OCI-M2 (cell line): ENCODE measurements at regions not wholly inside any gene's neighbourhood (a gene's known extent, or its start where the extent isn't known, plus 50 kb on each side); places are given as distances from the start of the nearest gene placed in this dataset.

ENCODE experiments used
- DNase-seq: peaks from one replicate; lab custom pipeline; 2025; ENCODE audit not compliant: unreplicated experiment; lab: John Stamatoyannopoulos, UW

DNA sequence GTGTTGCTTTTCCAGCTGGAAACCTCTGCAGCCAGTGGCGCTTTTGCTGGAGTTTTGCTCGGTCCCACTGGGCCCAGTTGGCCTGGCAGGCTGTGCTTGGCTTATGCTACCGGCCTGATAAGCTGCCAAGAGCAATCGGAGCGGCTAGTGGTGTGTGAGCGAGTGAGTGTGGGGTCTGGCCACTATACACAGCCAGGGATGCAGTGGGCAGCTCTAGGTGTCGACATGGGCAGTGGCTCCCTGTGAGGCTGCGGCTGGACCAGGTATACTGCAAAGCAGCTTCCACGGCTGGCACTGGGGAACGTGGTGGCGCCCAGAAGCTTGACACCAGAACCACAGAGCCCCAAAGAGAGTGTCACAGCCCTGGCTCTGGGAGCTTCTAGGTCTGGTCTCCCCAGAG, 996.5 kb downstream of the GRIK2 start:
- no peak for DNase-seq

DNA sequence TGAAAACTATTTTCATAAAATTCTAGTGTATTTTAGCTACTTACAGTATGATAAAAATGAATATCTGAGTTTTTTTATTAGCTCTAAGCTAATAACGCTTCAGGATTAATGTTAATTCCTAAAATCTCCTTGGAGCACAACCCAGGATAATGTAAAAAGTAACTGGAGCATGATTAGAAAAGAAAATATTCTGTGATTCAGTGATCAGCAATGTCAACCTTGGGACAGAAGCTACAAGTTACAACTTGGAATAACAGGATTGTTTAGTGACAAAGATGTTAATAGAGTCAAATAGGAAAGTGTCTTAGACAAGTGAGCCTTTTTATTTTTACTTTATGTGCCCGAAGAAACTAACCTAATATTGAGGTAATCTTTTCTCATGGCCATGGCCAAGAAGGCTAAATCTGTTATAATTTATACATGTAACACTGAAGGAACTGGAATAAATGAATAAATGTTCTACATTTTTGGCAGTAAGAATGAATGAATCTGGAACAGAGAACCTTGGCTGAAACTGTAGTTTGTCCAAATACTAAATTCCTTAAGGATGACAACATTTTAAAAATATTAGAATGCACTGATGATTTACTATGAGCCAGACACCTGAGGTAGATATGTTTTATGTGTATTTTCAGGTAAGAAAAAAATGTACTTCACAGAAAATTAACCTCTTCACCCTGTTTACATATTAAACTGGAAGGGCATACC, 994.0 kb downstream of the GRIK2 start:
- no peak for DNase-seq

DNA sequence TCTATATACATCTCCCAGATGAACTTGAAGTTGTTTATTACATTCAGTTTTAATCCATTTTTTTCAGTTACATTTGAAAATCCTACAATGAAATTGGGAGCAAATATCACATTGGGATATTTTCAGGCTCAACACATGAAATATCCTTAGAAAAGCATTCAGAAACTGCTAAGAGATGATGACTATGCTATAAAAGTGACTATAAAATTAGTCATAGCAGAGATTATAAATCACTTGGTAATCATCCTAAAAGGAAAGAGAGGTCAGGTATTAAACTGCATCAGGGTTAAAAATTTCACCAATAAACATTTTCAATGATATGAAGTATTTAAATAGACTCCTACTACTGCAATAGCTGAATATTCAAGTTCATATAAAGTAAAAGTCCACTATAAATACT, 987.7 kb downstream of the GRIK2 start:
- no peak for DNase-seq

DNA sequence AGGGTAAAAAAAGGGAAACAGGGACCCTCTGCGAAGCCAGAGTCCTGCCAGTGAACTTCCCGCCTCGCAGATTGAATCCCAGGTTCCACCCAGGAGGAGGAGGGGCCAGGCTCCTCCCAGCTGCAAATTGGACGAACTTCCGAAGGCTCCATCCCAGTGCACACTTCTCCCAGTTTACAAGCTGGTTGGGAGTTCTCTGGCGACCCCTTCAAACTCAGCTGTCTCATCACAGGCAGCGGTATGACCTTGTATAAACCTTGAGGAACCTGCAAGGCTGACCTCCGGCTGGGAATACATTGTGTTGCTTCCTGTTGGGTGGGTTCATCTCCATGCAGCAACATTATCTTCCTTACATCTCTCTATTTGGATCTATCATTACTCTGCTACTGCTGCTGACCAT, 962.7 kb downstream of the GRIK2 start:
- no peak for DNase-seq

DNA sequence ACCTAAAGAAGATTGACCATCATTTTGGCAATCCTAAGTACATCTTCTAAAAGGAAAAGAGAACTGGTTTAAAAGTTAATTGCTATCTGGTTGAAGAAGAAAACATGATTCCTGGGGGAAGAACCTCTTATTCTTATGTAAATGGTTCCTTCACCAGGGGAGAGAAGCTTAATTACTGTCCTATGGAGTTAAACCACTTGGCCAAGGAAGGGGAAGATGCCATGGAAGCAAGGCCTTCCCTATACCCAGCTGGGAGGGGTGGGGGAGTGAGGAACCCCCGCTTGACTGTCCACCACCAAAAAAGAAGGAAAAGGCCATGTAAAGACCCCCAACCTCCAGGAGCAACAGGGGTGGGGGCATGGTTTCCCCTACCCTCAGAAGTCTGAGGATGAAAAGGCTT, 962.1 kb downstream of the GRIK2 start:
- DNase-seq: no peak

DNA sequence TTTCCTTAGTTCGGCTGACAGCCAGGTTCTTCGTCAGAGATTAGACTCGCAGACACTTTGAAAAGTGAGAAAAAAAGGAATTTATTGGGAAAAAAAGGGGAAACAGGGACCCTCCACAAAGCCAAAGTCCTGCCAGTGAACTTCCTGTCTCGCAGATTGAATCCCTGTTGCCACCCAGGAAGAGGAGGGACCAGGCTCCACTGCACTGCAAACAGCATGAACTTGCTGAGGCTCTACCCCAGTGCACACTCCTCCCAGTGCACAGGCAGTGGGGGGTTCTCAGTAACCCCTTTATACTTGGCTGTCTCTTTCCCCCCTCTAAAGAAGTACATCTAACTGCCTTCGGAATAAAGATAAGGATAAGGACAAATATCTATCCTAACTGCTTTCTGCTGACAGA, 959.0 kb downstream of the GRIK2 start:
- DNase-seq: no peak

DNA sequence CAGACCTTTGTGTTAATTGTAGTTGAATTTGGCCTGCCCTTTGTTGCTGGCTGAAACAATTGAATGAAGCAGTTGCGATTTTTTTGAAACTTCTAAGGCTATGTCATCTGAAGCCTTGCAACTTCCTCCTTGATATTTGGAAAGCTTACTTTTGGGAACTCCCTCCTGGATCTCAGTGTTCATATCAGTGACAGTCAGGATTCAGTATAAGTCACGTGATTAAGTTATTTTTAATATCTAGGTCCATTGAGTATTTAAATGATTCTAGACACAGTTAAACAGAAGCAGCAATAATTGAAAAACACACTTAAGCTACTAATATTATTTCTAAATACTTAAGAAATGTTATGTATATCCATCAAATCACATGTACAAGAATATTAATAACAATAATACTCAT, 951.3 kb downstream of the GRIK2 start:
- DNase-seq: no peak

DNA sequence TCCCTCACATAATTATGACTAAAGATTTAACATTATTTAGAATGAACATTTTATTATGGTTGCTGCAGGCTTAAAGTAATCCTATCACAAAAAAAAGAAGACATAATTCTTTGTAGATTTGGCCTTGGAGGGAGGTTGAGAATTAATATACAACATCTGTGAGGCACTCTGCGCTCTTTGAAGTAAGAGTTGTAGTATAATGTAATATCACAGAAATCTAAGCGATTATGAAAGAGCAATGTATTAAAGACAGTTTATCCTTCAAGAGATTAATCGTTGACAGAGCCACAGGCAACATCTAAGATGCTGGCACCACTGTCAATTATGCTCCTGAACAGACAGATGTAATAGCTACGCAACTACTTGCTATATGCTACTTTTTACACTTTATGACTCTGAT, 946.8 kb downstream of the GRIK2 start:
- DNase-seq: no peak

DNA sequence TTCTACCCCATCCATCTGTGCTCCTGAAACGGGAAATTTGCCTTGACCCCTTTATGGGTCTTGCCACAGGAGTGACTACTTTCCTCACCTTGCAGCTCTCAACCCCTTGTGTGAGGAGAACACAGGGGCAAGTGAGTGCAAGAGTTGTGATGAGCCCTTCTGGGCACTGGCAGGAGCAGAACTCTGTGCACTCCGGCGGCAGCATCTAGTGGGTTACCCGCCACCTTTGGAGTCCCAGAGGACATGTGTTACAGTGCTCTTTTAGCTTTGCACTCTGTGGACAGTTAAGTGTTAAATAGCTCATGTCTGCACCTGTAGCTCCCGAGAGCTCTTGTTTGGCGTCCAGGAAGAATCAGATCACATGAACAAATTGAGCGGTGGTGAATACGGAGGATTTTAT, 940.2 kb downstream of the GRIK2 start:
- no peak for DNase-seq

DNA sequence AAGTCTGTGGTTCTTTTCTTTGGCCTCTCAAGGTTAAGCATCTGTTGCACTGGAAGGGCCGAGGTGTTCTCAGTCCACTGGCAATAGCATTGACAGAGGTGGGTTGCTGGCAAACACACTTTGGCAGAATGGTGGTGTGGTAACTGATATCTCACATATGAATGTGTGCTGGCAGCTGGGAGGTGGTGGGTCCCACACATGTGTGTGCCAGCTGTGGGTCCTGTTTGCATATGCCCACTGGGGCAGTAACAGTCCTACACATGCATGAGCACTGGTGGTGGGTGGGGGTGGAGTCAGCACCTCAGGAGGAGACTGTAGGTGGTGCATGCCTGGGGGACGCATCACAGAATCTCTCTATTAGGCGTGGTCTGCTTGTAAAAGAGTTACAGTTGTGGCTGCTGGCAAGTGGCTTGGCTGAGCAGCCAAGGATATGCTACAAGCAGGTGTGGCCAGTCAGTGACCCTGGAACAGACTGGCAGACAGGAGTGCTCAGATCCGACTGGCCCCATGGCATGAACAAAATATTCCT, 934.3 kb downstream of the GRIK2 start:
- no peak for DNase-seq

DNA sequence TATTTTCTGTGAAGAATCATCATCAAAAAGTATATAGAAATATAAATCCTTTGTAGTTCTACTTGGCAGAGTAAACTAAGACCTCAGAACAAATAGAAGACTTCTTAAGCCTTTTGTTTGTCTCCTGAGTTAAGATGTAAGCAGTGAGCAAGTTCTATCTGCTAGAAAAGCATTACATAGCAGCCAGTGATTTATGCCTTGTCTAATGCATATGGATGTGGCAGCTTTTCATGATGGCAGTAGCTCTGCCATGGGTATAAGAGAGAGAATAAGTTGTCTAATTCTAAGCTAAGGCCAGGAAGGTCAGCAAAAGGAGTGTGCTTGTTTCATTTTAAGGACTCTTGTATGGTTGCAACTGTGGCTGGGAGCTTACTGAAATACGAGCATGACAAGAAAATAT, 920.2 kb downstream of the GRIK2 start:
- no peak for DNase-seq

DNA sequence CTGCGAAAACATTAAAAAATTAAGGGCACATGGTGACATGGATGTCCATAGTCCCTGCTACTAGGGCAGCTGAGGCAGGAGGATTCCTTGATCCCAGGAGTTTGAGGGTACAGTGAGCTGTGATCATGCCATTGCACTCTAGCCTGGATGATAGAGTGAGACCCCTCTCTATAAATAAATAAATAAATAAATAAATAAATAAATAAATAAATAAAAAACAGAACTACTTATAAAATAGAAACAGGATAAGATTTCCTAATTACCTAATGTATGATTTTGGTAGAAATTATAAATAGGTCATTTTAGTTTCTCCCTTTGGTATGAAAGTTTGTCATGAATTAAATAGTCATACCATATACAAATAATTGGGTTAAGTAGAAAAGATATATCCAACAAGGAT, 916.2 kb downstream of the GRIK2 start:
- no peak for DNase-seq

DNA sequence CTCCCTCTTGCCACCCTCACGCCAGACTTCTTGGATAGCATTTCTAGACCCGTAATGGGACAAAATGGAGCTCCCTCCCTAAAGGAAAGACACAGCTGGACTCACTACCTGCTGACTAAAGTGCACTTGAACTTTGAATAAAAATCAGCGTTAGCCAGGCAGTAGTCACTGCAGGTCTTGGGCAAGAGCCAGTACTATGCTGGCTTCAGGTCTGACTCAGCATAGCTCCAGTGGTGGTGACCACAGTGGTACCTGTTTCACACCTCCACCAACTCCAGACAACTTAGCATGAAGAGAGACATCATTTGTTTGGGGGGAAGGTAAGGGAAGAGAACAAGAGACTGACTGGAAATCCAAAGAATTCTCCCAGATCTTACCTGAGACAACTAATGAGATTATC, 906.8 kb downstream of the GRIK2 start:
- no peak for DNase-seq

DNA sequence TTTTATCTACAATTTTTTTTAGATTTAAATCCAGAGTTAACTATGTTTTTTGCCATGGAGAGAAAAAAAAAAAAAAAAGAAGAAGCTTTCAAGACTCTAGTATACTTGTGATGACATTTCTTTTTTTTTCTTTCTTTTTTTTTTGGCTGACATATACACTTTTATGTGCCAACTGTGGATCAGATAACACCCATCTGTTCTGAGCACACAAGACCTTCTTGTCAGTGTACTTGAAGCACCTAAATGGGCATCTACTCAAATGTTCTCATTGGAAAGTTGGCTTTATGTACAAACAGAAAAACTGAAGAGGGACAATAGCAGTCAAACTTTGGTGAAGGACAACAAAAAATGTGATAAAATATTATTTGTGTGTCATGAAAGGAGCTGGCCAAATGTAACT, 904.5 kb downstream of the GRIK2 start:
- DNase-seq: no peak
